ENCODE measurements at regions not wholly inside any gene's neighbourhood (a gene's known extent, or its start where the extent isn't known, plus 50 kb on each side); places are given as distances from the start of the nearest gene placed in this dataset.

DNA sequence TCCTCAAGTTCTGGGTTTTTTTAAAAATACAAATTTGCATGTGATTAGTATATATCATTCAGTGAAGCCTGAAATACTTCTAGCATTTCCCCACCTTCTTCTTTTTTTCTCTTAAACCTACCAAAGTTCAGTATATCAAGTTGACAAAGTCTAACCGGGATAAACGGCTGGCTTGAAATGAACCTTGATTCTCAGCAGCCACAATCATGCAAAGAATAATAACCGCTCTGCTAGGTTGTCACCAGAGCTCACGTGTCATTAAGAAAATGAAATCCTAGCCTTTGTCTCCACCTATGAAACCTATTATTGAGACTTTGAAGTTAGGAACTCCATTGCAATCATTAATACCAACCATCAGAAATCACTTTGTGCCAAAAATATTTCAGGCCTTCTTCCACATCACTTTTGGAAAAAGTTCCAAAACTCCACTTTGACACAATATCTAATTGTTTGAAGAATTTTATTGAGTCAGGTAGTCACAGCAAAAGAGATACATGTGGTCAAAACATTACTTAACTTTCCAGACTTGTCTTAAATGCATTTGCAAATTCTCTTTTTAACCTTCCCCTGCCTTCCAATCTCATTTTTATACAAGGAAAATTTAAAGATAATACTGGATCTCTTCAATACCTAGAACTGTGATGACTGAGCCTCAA, 285.6 kb upstream of the ACVR2A start:
- no peaks in the 10 kb centered on the region for H3K9me3 ChIP-seq (ENCODE audit: control insufficient read depth, low read length)
- H3K9ac ChIP-seq: no peak overlapping the region

DNA sequence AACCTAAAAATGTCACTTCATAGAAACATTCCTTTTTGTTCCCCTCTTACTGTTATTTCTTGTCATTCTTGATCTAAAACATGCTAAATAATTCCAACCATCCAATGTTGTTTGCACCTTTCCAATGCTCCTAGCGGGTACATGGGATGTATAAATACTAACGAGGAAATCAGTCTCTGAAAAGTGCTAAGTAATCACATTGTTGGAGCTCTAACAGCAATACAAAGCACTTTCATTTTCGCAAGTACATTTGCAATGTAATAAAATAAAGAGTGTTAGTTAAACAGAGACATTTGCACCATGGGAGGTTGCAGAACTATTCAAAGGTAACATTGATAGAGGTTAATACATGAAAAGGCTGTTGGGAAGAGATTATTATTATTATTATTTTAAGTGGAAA, 286.2 kb upstream of the ACVR2A start:
- Histone ChIP-seq H3K4me2 (ENCODE audit: low read length) (no peak overlapping the region), H3K9ac (no peak overlapping the region), H3K27ac (no peak overlapping the region), H3K36me3 (ENCODE audit: control insufficient read depth, insufficient read depth, low read length) (no peaks in the 10 kb centered on the region), H3K4me1 (no peaks in the 10 kb centered on the region), H3K9me3 (ENCODE audit: control insufficient read depth, low read length) (no peaks in the 10 kb centered on the region), H3K27me3 (ENCODE audit: control insufficient read depth, insufficient read depth, low read length) (no peaks in the 10 kb centered on the region), H3K4me3 (ENCODE audit: low read depth, low read length) (no peak overlapping the region), H3K79me2 (no peaks in the 10 kb centered on the region), H2AFZ (no peak overlapping the region)
- TF ChIP-seq, protein P1, sequence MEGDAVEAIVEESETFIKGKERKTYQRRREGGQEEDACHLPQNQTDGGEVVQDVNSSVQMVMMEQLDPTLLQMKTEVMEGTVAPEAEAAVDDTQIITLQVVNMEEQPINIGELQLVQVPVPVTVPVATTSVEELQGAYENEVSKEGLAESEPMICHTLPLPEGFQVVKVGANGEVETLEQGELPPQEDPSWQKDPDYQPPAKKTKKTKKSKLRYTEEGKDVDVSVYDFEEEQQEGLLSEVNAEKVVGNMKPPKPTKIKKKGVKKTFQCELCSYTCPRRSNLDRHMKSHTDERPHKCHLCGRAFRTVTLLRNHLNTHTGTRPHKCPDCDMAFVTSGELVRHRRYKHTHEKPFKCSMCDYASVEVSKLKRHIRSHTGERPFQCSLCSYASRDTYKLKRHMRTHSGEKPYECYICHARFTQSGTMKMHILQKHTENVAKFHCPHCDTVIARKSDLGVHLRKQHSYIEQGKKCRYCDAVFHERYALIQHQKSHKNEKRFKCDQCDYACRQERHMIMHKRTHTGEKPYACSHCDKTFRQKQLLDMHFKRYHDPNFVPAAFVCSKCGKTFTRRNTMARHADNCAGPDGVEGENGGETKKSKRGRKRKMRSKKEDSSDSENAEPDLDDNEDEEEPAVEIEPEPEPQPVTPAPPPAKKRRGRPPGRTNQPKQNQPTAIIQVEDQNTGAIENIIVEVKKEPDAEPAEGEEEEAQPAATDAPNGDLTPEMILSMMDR (IDR thresholded peaks at IDR 0.05): no peak

More for the DNA sequence above, 285.6 kb upstream of the ACVR2A start:
- Histone ChIP-seq H3K27ac (no peak overlapping the region), H3K27me3 (ENCODE audit: control insufficient read depth, insufficient read depth, low read length) (no peaks in the 10 kb centered on the region), H3K36me3 (ENCODE audit: control insufficient read depth, insufficient read depth, low read length) (no peaks in the 10 kb centered on the region), H3K4me3 (ENCODE audit: low read depth, low read length) (no peak overlapping the region), H2AFZ (no peak overlapping the region), H3K79me2 (no peaks in the 10 kb centered on the region), H3K4me2 (ENCODE audit: low read length) (no peak overlapping the region), H3K4me1 (no peaks in the 10 kb centered on the region)
- TF ChIP-seq, protein P1 (IDR thresholded peaks at IDR 0.05): no peak

DNA sequence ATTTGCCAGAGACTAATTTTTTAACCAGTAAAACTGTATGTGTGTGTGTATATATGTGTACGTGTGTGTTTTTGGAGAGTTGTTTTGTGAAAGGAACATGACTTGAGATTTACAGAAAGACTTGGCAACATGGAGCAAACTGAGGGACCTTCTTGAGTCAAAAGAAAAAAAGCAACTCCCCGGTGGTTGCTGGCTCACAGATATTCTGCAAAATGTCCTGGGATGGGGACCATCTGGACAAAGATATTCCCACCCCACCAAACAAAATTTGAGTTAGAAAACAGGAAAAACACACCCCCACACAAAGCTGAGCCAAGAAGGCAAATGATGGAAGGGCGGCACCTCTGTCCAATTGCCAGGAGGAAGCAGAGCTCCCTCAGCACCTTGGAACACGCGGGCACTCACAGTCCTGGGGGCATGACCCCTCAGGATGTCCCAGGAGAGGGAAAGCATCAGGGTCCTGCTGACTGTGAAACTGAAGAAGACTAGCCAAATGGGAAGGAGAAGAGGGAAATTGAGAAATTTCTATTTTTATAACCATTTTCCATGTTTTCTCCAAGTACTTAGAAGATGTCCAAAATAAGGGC, 290.2 kb upstream of the ACVR2A start:
- TF ChIP-seq, protein P1 (IDR thresholded peaks at IDR 0.05): no peak
- no peaks in the 10 kb centered on the region for H3K9me3 ChIP-seq (ENCODE audit: control insufficient read depth, low read length)
- H3K4me1 ChIP-seq: no peaks in the 10 kb centered on the region
- H3K27me3 ChIP-seq (ENCODE audit: control insufficient read depth, insufficient read depth, low read length): no peaks in the 10 kb centered on the region
- no peak overlapping the region for H3K9ac ChIP-seq
- no peak overlapping the region for H3K4me3 ChIP-seq (ENCODE audit: low read depth, low read length)
- no peaks in the 10 kb centered on the region for H3K36me3 ChIP-seq (ENCODE audit: control insufficient read depth, insufficient read depth, low read length)
- H3K27ac ChIP-seq: no peak overlapping the region
- H2AFZ ChIP-seq: no peak overlapping the region
- no peak overlapping the region for H3K4me2 ChIP-seq (ENCODE audit: low read length)
- H3K79me2 ChIP-seq: no peaks in the 10 kb centered on the region

DNA sequence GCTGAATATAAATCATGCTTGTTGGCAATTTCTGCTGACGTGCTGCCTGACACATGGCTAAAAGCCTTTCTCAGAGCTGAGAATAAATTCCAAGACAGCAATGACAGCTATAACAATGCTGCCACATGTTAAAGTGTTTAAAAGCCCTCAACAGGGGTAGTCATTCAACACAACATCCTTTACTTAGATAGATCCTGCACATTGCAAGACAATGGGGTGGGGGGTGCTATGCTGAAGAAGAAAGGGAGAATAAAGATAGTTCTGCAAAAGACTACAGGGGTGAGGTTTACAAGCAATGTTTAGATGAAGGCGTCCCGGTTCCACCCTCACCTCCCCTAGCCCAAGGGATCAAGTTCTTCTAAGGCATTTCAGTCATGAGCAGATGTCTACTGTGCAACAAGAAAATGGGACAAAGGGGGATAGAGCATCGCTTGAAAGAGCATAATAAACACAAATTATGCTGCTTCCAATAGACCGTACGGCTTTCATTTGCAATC, 291.0 kb upstream of the ACVR2A start:
- Histone ChIP-seq H3K9ac (no peak overlapping the region), H3K27me3 (ENCODE audit: control insufficient read depth, insufficient read depth, low read length) (no peaks in the 10 kb centered on the region), H3K9me3 (ENCODE audit: control insufficient read depth, low read length) (no peaks in the 10 kb centered on the region), H3K4me2 (ENCODE audit: low read length) (no peak overlapping the region), H3K79me2 (no peaks in the 10 kb centered on the region), H2AFZ (no peak overlapping the region), H3K4me3 (ENCODE audit: low read depth, low read length) (no peak overlapping the region), H3K27ac (no peak overlapping the region), H3K36me3 (ENCODE audit: control insufficient read depth, insufficient read depth, low read length) (no peaks in the 10 kb centered on the region), H3K4me1 (no peaks in the 10 kb centered on the region)
- TF ChIP-seq, protein P1 (IDR thresholded peaks at IDR 0.05): no peak

Measured in parathyroid adenoma (tissue), 2 donors.